Thyroid gland (tissue), 4 donors: ENCODE measurements at regions not wholly inside any gene's neighbourhood (a gene's known extent, or its start where the extent isn't known, plus 50 kb on each side); places are given as distances from the start of the nearest gene placed in this dataset.

Experiments
- POLR2A ChIP-seq, 2 donors: fragments of 450-650 bp; IDR thresholded peaks; one replicate each; pipeline ENCODE4 v1.6.1; 2017; ENCODE audit warnings: antibody characterized with exemption in 2 of 2, mild to moderate bottlenecking in 2 of 2, moderate library complexity in 1 of 2
- TF ChIP-seq, protein P1 (sequence below), 6 experiments: fragments of 200-600 bp in 3 of 6; fragments of 450-650 bp in 3 of 6; sonication (generic) in 3 of 6; IDR thresholded peaks; one replicate each; pipeline ENCODE4 v1.5.1; 2016 to 2019; ENCODE audit warnings: antibody characterized with exemption in 6 of 6, mild to moderate bottlenecking in 2 of 6, inconsistent platforms in 1 of 6, moderate library complexity in 1 of 6

GRCh38 chr1:106072909-106073600 is 983.4 kb upstream of the PRMT6 start:
- TF ChIP-seq, protein P1, sequence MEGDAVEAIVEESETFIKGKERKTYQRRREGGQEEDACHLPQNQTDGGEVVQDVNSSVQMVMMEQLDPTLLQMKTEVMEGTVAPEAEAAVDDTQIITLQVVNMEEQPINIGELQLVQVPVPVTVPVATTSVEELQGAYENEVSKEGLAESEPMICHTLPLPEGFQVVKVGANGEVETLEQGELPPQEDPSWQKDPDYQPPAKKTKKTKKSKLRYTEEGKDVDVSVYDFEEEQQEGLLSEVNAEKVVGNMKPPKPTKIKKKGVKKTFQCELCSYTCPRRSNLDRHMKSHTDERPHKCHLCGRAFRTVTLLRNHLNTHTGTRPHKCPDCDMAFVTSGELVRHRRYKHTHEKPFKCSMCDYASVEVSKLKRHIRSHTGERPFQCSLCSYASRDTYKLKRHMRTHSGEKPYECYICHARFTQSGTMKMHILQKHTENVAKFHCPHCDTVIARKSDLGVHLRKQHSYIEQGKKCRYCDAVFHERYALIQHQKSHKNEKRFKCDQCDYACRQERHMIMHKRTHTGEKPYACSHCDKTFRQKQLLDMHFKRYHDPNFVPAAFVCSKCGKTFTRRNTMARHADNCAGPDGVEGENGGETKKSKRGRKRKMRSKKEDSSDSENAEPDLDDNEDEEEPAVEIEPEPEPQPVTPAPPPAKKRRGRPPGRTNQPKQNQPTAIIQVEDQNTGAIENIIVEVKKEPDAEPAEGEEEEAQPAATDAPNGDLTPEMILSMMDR (IDR thresholded peaks at IDR 0.05): no peak
- TF ChIP-seq POLR2A (IDR thresholded peaks at IDR 0.05): no peak
